ENCODE measurements at regions not wholly inside any gene's neighbourhood (a gene's known extent, or its start where the extent isn't known, plus 50 kb on each side); places are given as distances from the start of the nearest gene placed in this dataset.

DNA sequence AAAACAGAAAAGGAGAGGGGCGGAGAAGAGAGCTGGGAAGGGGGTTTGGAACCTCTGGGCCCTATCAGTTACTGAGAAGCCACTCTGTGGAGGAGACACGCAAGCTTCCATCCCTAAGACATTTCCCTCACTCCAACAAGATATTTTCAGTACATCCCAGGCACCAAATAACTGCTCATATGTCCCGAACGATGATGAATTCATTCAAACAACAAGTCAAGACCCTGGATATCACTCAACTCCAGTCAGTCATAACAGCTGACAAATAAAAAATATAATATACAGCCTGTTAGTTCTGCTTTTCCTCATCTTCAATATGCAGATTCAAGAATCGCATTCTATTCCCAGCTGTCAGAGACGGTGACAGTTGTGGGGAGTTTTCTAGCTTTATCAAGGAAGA lies 104.0 kb upstream of the ZFHX3 start:
- no peak for DNase-seq (ENCODE audit: low read depth)

DNA sequence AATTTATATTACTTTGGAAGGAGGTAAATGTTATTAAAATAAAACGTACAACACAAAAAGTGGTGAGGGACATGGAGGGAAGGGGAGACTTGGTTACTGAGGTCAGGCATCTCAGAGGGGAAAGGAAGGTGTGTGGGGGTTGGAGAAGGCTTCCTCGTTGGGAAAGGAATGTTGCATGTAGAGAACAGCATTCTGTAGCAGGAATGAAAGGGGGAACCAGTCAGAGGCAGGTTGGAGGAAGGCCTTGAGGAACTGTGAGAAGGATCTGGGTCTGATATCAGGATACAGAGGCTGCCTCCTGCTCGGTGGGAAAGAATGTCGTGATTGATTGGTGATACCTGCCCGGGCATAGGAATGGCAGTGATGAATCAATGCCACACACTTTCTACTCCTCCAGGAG lies 103.3 kb upstream of the ZFHX3 start:
- DNase-seq (ENCODE audit: low read depth), result no peak

DNA sequence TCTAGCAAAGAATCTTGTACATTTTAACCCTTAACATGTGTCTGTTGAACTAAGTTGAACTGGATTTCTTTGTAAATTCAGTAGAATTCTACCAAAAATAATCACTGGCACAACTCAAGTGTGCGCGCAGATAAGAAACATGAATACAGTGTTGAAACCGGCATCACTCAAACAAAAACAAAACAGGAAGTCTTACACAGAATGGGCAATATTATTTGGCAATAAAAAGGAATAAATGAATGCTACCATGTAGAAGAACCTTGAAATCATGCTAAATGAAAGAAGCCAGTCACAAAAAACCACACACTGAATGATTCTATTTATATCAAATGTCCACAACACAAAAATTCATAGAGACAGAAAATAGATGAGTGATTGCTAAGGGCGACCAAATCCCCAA lies 102.9 kb upstream of the ZFHX3 start:
- no peak for DNase-seq (ENCODE audit: low read depth)

DNA sequence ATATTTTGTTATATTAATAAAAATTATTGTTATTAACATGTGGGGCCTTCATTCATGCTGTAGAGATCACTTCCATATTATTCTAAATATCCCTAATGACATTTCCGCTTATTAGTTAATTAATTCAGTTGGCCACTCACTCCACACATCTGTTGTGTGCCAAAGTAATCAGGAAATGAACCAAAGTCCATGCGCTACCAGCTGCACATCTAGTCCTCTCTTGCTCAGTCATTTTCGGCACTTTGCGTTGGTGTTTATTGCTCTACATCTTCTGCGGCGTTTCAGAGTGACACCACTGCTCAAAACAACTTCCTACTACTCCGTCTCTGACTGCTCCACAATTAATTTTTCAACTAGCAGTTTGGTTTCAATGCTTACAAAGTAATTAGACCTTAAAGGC lies 101.4 kb upstream of the ZFHX3 start:
- no peak for DNase-seq (ENCODE audit: low read depth)

DNA sequence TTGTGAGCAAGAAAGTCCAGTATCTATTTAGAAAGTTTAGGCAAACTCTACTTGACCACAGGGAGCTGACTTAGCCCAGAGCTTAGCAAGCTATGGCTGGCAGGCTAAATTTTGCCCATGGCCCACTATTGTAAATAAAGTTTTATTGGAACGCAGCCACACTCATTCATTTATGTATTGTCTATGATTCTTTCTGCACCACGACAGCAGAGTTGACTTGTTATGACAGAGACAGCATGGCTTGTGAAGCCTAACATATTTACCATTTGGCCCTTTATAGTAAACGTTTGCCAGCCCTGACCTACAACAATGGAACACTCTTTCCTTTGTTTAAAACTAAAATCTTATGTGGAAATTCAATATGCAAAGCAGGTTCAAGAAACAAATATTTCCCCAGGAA lies 100.0 kb upstream of the ZFHX3 start:
- no peak for DNase-seq (ENCODE audit: low read depth)

DNA sequence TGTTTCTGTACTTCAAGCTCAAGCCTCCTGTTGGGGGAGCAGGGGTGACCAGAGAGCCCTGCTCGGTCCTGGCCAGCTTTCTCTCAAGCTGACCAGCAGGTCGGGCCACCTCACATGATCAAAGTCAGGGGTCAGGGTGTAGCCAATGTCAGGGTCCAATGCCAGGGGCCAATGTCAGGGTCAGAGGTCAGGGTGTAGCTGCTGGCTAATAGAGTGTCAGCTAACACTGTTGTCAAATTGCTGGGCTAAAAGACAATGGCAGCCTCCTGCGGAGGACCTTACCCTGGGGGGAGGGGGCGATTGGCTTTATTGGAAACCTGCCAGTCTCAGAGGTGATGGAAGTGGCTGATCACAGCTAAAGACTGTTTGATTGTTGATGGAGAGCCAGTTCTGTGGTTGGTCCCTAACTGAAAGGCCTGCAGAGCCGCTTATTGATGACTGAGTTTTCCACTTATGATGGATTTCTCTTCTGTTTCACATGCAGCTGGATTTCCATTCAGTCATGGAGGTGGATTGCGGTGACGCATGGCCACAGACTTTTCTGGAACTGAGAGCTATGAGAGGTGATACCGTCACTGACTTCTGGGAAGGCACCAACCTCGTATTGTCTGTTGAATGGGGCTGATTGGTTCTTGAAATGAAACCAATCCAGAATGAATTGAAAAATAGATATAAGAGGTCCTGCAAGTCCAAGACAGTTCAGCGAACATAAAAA lies 97.4 kb upstream of the ZFHX3 start:
- DNase-seq (ENCODE audit: low read depth), result no peak

DNA sequence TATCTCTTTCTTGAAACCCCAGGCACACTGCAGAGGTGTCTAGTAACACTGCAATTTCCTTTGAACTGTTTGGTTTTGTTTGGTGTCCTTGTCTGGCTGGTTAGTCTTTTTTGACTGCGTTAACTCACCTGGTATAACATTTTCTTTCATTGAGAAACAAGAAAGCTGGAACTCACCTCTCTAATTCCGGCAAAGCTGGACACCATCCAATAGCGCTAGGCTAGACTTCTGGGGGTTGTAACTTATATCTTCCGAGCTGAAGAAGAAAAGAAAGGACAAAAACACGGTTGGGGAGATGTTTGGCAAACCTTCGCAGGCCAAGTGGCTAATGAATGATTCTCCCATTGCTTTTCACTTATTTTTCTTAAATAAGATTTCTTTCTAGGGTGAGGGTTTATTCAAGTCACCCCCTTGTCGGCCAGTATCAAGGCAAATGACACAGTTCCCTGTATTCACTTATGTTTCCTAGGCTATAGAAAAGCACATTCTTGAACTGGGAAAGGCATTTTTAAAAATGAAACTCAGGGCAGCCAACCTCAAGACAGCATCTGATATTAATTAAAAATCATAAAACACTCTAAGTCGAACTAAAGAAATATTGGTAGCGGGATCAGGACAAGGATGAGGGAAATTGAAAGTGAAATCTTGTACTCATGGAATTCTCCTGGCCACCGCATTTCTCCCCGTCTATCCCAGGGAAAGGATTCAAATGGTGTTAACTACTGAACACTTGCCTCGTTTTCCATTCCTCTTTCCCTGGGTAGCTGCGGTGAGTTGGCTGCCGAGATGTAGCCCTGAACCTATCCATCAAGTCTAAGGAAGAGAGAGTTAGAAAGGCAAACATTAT lies 95.9 kb upstream of the ZFHX3 start:
- DNase-seq (ENCODE audit: low read depth), result peak; percentile 15

DNA sequence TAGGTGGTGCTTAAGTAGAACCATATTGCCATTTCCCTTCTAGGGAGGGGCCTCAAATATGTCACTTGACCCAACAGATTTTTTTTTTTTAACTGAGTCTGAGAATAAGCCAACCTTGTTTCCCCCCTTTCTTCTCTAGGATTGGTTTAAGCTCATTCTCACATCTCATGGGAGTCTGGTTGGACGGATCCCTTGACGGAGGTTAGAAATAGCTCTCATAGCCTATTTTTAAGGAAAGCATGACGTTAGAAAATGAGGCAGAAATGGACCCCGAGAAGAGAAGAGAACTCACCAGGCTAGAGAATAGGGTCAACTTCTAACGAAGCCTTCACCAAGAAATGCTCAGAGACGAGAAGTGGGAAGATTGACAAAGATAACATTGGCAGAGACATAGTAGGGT lies 95.1 kb upstream of the ZFHX3 start:
- no peak for DNase-seq (ENCODE audit: low read depth)

DNA sequence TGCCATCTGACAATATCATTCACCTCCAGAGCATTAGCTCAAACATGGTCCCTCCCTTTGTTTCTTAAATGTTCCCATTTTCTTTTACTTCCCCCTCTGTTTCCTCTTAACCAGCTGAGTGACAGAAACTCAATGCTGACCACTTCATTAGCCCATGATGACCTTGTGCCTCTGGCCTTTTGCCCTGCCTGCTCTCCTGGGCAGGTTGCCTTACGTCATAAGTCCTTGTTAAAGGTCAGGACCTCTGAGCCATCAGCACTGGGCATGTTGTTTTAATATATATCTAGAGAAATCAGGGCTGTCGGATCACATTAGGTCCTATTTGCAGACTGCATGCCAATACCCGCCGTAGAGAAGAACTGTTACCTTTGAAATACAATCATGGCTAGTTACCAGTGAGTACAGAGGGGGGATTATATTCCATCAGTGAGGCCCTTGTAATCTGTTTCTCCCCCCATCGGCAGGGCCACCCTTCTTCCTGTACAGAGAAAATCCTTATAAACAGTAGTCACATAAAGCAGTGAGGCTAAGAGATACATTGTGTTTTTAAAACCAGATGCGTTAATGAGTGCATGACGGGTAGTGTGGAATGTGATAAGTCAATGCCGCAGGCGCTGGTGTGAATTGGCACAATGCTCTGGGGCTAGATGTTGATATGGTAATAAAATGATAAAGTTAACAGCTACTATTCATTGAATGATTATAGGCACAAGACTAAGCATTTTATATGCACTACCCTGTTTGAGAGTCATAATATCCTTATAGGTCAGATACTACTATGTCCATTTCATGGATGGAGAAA lies 94.3 kb upstream of the ZFHX3 start:
- no peak for DNase-seq (ENCODE audit: low read depth)

DNA sequence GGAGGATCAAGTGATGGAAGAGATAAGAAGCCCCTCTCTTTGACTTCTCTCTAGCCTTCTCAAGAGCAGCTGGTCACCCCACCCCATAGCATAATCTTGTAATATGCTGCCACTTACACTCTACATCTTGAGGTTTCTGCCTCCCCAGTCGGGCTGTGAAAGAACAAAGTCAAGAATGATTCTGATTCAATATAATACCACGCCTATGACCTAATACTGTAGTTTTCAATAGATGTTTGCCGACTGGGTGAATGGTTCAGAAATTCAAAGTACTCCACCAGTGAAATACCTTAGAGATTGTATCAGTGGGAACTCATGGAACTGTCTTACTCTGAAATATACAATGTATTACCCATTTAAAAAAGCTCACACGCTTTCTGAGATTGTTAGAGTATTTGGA lies 93.0 kb upstream of the ZFHX3 start:
- DNase-seq (ENCODE audit: low read depth), result peak; percentile 13

DNA sequence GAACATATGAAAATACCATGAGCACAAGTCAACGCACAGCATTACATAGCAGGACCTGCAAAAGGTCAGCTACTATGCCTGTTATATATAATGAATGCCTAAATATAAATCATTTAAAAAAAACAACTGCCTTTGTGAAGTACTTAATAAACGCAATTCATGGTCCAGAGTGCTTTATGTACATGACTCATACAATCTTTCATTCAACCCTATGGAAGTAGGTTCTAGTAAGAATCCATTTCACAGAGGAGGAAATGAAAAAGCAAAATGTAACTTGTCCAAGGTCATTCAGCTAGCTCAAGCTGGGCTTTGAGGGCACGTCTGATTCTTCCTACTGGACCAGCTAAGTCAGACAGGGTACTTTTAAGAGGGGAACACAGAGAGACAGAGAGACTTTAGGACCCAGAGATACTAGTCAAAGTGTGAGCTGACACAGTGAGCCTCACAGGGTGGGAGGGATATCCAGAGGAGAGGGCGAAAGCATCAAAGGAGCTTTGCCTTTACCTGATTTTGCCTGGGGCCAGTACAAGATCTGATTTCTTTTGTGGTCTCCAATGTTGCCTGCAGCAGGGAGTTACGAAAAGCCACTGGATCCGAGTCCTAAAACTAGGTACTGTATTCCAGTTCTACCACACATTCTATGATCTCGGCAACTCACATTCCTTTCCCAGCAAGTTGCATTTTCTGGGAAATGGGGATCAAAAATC lies 83.4 kb upstream of the ZFHX3 start:
- DNase-seq (ENCODE audit: low read depth), result peak; percentile 38

DNA sequence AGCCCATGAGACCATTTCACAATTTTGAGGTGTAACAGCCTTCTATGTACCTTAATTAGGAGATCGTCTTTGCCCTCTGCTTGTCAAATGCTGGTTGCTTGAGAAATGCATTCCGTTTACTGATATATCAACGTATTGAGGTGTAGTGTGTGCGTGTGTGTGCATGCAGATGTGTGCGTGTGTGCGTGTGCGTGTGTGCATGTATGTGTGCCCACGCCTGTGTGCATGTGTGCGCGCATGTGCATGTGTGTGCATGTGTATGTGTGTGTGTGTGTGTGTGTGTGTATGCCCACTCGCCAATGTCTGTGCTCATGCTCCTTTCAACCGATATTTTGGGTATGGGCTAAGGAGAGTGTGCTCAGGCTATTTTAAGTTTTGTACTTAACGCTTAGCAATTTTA lies 81.5 kb upstream of the ZFHX3 start:
- DNase-seq (ENCODE audit: low read depth), result no peak

DNA sequence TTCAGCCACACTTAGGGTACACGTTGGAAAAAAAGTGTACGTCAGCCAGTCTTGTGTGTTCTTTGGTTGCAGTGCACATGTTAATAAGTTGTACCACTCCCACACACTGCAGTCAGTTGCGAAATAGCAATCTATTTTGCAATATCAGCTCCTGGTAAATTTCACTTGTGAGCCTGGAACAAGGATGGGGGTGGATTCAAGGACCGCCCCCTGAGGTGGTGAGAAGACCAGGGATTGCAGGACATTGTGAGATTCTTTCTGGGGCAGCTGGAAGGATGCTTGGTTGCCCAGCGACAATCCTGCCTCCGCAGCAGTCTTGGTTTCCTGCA lies 78.6 kb upstream of the ZFHX3 start:
- peak; percentile 92 for DNase-seq (ENCODE audit: low read depth)

DNA sequence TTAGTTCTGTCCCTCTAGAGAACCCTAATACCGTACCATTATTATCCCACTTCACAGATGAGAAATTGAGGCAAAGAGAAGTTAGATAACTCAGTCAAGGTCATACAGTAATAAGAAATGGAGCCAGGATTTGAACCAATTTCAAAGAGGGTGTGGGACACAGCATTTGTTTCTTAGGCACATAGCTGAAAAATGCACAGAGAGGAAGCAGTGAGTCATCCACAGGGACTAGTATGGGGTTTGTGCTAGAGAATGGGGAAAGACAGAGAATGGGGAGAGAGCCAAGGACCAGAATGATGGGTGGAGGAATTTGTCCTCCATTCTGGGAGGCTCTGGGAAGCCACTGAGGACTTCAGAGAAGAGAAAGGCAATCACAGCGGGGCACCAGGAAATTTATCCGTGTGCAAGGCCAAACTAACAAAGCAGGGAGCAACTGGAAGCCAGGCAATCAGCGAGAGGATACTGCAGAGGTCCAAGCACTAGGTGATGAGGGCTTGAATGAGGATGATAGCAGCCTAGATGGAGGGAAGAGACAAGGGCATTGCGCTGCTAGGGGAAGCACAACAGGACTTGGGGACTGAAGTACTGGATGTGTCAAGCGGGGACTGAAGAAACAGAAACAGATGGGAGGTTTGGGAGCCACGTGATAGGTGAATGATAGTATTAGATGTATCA lies 78.1 kb upstream of the ZFHX3 start:
- DNase-seq (ENCODE audit: low read depth), result peak; percentile 89

DNA sequence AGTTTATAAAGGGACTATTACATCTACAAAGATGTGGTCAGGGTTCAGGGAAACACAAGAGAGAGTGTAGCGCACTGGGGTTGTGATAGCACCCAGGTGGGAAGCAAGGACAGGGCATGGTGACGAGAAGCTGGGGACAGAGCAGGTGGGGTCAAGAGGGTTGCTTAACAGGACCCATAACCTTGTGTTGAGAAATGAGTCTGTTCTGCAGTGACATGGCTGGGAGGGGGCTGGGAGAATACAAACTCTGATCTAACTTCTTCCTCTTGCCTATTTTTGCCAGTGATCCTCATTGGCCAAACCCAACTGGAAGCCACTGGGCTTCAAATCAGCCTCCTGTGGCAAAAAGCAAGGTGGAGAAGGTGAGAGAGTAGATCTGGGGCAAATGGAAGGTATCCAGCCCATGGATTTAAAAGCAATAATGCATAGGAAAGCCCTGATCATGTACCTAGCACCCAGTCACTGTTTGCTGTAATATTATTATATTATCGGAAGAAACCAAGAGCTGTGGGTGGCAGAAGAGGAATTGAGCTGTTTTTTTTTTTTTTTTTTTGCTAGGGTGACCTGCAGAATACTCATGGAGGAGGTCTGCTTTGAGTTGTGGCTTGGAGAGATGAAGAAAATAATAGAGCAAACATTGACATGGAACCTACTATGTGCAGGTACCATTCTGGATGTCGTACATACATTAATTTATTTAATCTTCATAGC lies 76.9 kb upstream of the ZFHX3 start:
- no peak for DNase-seq (ENCODE audit: low read depth)

DNA sequence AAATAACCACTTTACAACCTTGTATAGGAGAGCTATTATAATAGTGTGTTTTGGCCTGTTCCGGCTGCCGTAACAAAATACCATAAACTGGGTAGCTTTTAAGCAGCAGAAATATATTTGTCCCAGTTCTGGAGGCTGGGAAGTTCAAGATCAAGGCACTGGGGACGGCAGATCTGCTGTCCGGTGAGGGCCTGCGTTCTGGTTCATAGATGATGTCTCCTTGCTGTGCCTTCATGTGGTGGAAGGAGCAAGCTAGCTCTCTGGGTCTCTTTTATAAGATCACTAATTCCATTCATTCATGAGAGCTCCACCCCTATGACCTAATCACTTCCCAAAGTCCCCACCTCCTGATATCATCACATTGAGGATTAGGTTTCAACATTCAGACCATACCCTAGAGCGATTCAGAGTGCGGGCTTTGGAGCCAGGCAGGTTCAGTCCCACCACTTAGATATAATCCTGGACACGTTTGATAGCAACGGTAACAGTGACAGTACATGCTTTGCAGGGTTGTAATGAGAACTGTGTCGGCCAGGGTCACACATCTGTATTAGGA lies 76.2 kb upstream of the ZFHX3 start:
- DNase-seq (ENCODE audit: low read depth), result peak; percentile 56

DNA sequence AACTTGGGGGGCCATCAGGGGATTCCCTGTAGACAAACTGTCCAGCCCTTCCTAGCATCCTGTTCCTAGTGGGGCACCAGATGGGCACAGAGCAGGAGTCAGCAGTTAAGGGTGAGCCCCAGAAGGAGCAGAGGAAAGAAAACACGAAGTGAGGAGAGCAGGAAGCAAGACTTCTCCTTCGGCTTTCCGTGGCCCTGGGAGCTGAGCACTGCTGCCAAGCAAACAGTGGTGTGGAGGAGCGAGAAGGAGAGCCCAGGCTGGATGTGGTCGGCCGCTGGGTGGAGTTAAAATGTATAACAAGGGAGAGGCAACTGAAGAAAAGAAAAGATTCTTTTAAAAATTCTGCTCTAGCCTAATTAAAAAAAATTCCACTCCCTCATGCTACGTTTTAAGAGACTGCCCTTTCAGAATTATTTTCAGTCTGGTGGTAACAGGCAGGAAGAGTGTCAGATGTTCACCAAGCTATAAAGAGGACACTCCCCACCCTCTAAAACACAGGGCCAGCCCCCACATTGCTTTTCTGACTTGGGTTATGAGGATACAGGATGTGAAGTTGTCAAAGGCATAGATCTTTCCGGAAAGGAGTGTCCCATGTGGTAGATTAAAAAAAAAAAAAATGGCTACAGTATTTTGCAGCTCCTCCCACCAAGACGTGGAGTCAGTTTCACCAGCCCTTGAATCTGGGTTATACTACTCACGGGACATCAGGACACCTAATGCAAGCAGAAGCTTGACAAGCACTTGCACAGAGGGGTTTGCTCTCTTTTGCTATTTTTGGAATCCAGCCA lies 74.9 kb upstream of the ZFHX3 start:
- peak; percentile 23 for DNase-seq (ENCODE audit: low read depth)

DNA sequence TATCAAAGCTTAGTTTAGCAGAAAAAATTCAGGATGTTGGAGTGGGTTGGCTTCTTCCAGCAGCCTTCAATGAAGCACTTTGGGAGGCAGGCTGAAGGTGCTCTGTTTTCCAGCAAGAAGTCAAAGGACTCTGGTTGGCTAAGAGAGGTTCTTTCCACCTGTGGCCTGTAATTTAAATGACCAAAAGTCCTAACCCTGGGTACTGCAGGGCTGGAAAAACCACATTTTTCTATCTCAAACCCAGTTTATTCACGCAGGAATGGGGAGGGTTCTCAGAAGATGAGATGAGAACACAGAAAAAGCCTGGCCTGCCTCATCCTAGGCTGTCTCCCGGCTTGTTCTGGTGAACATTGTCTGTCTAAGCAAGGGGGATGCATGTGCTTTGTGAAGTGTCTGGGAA lies 68.6 kb upstream of the ZFHX3 start:
- DNase-seq (ENCODE audit: low read depth), result no peak

DNA sequence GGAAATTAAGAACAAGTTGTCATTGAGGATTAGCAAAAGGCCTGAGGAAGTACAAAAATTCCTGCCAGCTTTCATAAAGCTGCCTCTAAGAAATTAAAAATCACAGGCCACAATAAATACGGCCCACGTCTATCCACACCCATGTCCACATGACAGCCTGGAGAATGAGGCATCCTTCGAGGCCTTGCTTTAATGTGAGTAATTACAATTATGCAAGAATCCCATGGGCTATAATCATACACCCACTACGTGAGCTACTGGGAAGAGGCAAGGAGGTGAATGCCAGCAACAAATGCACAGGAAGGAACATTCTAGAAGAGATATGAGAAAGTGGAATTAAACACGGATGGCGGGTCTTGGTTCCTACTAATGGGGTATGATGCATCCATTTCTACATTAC lies 65.4 kb upstream of the ZFHX3 start:
- peak; percentile 51 for DNase-seq (ENCODE audit: low read depth)
